GM18505 (cell line): ENCODE measurements at regions not wholly inside any gene's neighbourhood (a gene's known extent, or its start where the extent isn't known, plus 50 kb on each side); places are given as distances from the start of the nearest gene placed in this dataset.
"Not testable (repeated sequence)": the region's sequence is repeated elsewhere in the genome, so short reads cannot be mapped to it uniquely, and the experiment has no call there.

Source experiments
- ATAC-seq: cut with Tn5 transposase; IDR thresholded peaks from one replicate; pipeline ENCODE4 v1.9.1; 2021; ENCODE audit not compliant: unreplicated experiment
- POLR2A ChIP-seq: IDR thresholded peaks from 4 replicates; pipeline ENCODE4 v1.6.1; 2011; ENCODE audit warnings: borderline replicate concordance; ENCODE audit not compliant: insufficient read depth, insufficient read length; ENCODE audit errors: extremely low read depth

- no peak for ATAC-seq
- no peak for TF ChIP-seq POLR2A
Observed at GRCh38 chr20:12564979-12565378, 443.8 kb upstream of the SPTLC3 start.

GRCh38 chr20:12566596-12566995 lies 442.2 kb upstream of the SPTLC3 start:
- ATAC-seq, result no peak
- TF ChIP-seq POLR2A, result no peak

GRCh38 chr20:12570371-12570770 lies 438.4 kb upstream of the SPTLC3 start:
- no peak for TF ChIP-seq POLR2A
- ATAC-seq, result no peak

- ATAC-seq, result no peak
- TF ChIP-seq POLR2A, result no peak
Observed at GRCh38 chr20:12573442-12573841, 435.3 kb upstream of the SPTLC3 start.

- no peak for TF ChIP-seq POLR2A
- no peak for ATAC-seq
Observed at GRCh38 chr20:12575352-12576095, 433.2 kb upstream of the SPTLC3 start.

GRCh38 chr20:12577213-12577612 lies 431.6 kb upstream of the SPTLC3 start:
- TF ChIP-seq POLR2A, result no peak
- ATAC-seq, result no peak

- ATAC-seq, result no peak
- TF ChIP-seq POLR2A, result no peak
Observed at GRCh38 chr20:12581644-12582289, 427.0 kb upstream of the SPTLC3 start.

- ATAC-seq, result not testable (repeated sequence)
Observed at GRCh38 chr20:12582710-12583109, 426.1 kb upstream of the SPTLC3 start.

GRCh38 chr20:12591949-12592470 lies 416.8 kb upstream of the SPTLC3 start:
- no peak for ATAC-seq

GRCh38 chr20:12592756-12593155 lies 416.0 kb upstream of the SPTLC3 start:
- no peak for ATAC-seq
- no peak for TF ChIP-seq POLR2A

More at GRCh38 chr20:12591949-12592470, 416.8 kb upstream of the SPTLC3 start:
- TF ChIP-seq POLR2A, result no peak

GRCh38 chr20:12593342-12593873 lies 415.4 kb upstream of the SPTLC3 start:
- no peak for ATAC-seq
- TF ChIP-seq POLR2A, result no peak

GRCh38 chr20:12594410-12595088 lies 414.2 kb upstream of the SPTLC3 start:
- TF ChIP-seq POLR2A, result no peak
- ATAC-seq, result no peak

GRCh38 chr20:12595841-12596240 lies 412.9 kb upstream of the SPTLC3 start:
- no peak for ATAC-seq
- no peak for TF ChIP-seq POLR2A

GRCh38 chr20:12596863-12597262 lies 411.9 kb upstream of the SPTLC3 start:
- TF ChIP-seq POLR2A, result no peak
- no peak for ATAC-seq

GRCh38 chr20:12597551-12597950 lies 411.2 kb upstream of the SPTLC3 start:
- no peak for TF ChIP-seq POLR2A
- ATAC-seq, result no peak
